MCF 10A (cell line): ENCODE measurements at regions not wholly inside any gene's neighbourhood (a gene's known extent, or its start where the extent isn't known, plus 50 kb on each side); places are given as distances from the start of the nearest gene placed in this dataset.

Source experiments
- BruUV-seq: library from RNA; stranded (reverse); fragments of 400-500 nt; replicated peaks from 2 replicates; lab custom pipeline; 2021; lab: Mats Ljungman, UMichigan
- CTCF ChIA-PET: fragments of 300-600 bp; sonication (Branson Sonifier 250); formaldehyde crosslinking; extraction: SDS; loops from one replicate; lab custom pipeline; 2021; ENCODE audit warnings: antibody characterized with exemption, inconsistent platforms; lab: Yijun Ruan, JAX
- POLR2A ChIA-PET: fragments of 300-600, 350-650 bp; sonication (Branson Sonifier 250); formaldehyde crosslinking; extraction: SDS; loops from one replicate; lab custom pipeline; 2020; ENCODE audit warnings: antibody characterized with exemption, inconsistent platforms; lab: Yijun Ruan, JAX
- DNase-seq: peaks from one replicate; pipeline ENCODE4 v3.0.0-alpha.2; 2018; ENCODE audit not compliant: unreplicated experiment
- H3K27ac Mint-ChIP-seq: one replicate; pipeline ENCODE4 v1.8.0; 2022; ENCODE audit warnings: mild to moderate bottlenecking, low read depth, mixed read lengths; ENCODE audit not compliant: unreplicated experiment
- H3K27me3 Mint-ChIP-seq: one replicate; pipeline ENCODE4 v1.8.0; 2022; ENCODE audit warnings: mixed read lengths; ENCODE audit not compliant: insufficient read depth, unreplicated experiment
- H3K36me3 Mint-ChIP-seq: one replicate; pipeline ENCODE4 v1.8.0; 2022; ENCODE audit warnings: mild to moderate bottlenecking, moderate library complexity, mixed read lengths; ENCODE audit not compliant: insufficient read depth, unreplicated experiment
- H3K4me1 Mint-ChIP-seq: one replicate; pipeline ENCODE4 v1.8.0; 2022; ENCODE audit warnings: mixed read lengths; ENCODE audit not compliant: insufficient read depth, unreplicated experiment
- H3K4me3 Mint-ChIP-seq: one replicate; pipeline ENCODE4 v1.8.0; 2022; ENCODE audit warnings: mild to moderate bottlenecking, moderate library complexity, mixed read lengths; ENCODE audit not compliant: unreplicated experiment
- H3K9me3 Mint-ChIP-seq: one replicate; pipeline ENCODE4 v1.8.0; 2022; ENCODE audit warnings: mixed read lengths; ENCODE audit not compliant: unreplicated experiment
- CTCF ChIP-seq: fragments of 200-600 bp; IDR thresholded peaks from one replicate; pipeline ENCODE4 v1.8.0; 2022; ENCODE audit warnings: antibody characterized with exemption, mild to moderate bottlenecking; ENCODE audit not compliant: unreplicated experiment
- intact Hi-C: fragments of 100-400 bp; cut with micrococcal nuclease; formaldehyde crosslinking; loops from 2 replicates; pipeline ENCODE4 v1.14.1; 2022

GRCh38 chr13:105048677-105049076, 1486.8 kb downstream of the EFNB2 start:
- ChIA-PET POLR2A (interaction anchor here (1.1 kb wide), 1 partner anchor 11 kb away, joined by 4 read pairs; no protein-coding TSS in a partner anchor), CTCF (no interaction called here)
- intact Hi-C loops = no loop called here
- H3K9me3 Mint-ChIP-seq = peaks cover 3% of the 10 kb centered on the region
- no peak overlapping the region for H3K27ac Mint-ChIP-seq
- no peaks in the 10 kb centered on the region for H3K27me3 Mint-ChIP-seq
- DNase-seq = no peak
- TF ChIP-seq CTCF = no peak
- BruUV-seq = no TSS peak
- H3K4me1 Mint-ChIP-seq = no peaks in the 10 kb centered on the region
- H3K4me3 Mint-ChIP-seq = no peak overlapping the region
- no peaks in the 10 kb centered on the region for H3K36me3 Mint-ChIP-seq

DNA sequence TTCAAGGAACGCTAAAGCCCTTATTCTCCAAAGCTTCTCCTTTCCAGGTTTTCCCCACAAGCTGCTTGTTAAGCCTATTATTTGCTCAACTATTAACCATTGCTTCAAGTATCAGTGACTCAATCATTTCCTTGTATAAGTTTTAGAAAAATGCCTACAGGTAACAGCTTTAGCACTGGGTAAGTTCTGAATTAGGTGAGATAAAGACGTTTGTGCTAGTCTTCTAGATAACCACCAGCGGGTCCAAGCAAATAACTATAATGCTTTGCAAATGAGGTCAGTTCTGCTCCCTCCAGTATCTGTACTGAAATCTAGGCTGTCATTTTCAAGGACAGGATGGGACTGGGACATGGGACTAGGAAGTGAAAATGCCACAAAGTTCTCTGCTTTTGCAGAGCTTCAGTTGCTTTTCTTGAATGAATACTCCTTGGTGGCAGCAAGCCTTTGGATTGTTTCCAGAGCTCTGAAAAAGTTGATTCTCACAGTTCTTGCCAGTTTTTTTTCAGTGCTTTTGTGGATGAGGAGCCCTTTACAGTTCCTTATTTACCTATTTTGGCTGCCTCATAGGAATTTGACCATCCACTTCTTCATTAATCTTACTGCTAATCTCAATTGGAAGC, 1487.7 kb downstream of the EFNB2 start:
- Mint-ChIP-seq H3K9me3 (peaks cover 8% of the 10 kb centered on the region), H3K36me3 (no peaks in the 10 kb centered on the region), H3K4me1 (no peaks in the 10 kb centered on the region), H3K27ac (no peak overlapping the region), H3K4me3 (no peak overlapping the region), H3K27me3 (no peaks in the 10 kb centered on the region)
- POLR2A ChIA-PET = no interaction called here
- DNase-seq = no peak
- BruUV-seq = no TSS peak
- TF ChIP-seq CTCF = no peak
- CTCF ChIA-PET = interaction anchor here (0.6 kb wide), 2 partner anchors 22 to 1857 kb away, joined by 3 read pairs; no protein-coding TSS in a partner anchor
- intact Hi-C loops = no loop called here

GRCh38 chr13:105037110-105037509, 1498.4 kb downstream of the EFNB2 start:
- DNase-seq = no peak
- Mint-ChIP-seq H3K36me3 (no peaks in the 10 kb centered on the region), H3K9me3 (peaks cover 8% of the 10 kb centered on the region), H3K4me3 (no peak overlapping the region), H3K4me1 (no peaks in the 10 kb centered on the region), H3K27ac (no peak overlapping the region), H3K27me3 (no peaks in the 10 kb centered on the region)
- no peak for TF ChIP-seq CTCF
- intact Hi-C loops = no loop called here
- ChIA-PET CTCF (no interaction called here), POLR2A (interaction anchor here (1.5 kb wide), 1 partner anchor 12 kb away, joined by 4 read pairs; no protein-coding TSS in a partner anchor)
- BruUV-seq = no TSS peak

DNA sequence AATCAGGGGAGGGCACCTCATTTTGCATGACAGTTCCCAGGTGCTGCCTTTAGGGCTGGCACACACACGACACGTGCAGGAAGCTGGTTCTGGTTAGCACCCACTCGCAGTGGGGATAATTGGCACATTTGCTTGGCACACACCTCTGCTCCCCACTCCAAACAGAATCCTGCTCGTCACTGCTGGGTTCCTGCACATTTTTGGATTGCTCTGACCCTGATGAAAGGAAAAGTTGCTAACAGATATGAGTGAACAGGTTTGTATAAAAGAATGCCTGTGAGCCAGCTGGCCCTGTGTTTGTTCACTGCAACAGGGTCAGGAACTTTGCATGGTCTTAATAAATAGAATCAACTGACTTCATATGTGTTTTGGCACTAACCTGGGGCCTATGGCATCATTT, 1500.4 kb downstream of the EFNB2 start:
- no peaks in the 10 kb centered on the region for H3K36me3 Mint-ChIP-seq
- no peaks in the 10 kb centered on the region for H3K4me1 Mint-ChIP-seq
- CTCF ChIA-PET = no interaction called here
- no peak overlapping the region for H3K27ac Mint-ChIP-seq
- H3K27me3 Mint-ChIP-seq = no peaks in the 10 kb centered on the region
- no peaks in the 10 kb centered on the region for H3K9me3 Mint-ChIP-seq
- DNase-seq = no peak
- intact Hi-C loops = no loop called here
- H3K4me3 Mint-ChIP-seq = no peak overlapping the region
- TF ChIP-seq CTCF = no peak
- POLR2A ChIA-PET = no interaction called here
- BruUV-seq = no TSS peak
